ENCODE measurements at regions not wholly inside any gene's neighbourhood (a gene's known extent, or its start where the extent isn't known, plus 50 kb on each side); places are given as distances from the start of the nearest gene placed in this dataset.

GRCh38 chr6:122548820-122549219, 61.4 kb upstream of the PKIB start:
- Histone ChIP-seq H3K9ac (ENCODE audit: low read length) (no peak overlapping the region), H3K4me3 (replicated peaks in 1 of 2; ENCODE audit: low read depth in 1 of 2, low read length in 2 of 2) (no peak overlapping the region), H3K36me3 (ENCODE audit: control insufficient read depth in 1 of 2, insufficient read depth in 2 of 2, low read length in 2 of 2) (no peaks in the 10 kb centered on the region), H2AFZ (ENCODE audit: low read depth, low read length, poor library complexity, severe bottlenecking) (no peak overlapping the region), H3K79me2 (ENCODE audit: insufficient read depth, low read length) (no peaks in the 10 kb centered on the region), H3K9me3 (ENCODE audit: control insufficient read depth in 1 of 2, insufficient read depth in 1 of 2, low read depth in 1 of 2, low read length in 2 of 2) (no peaks in the 10 kb centered on the region), H3K4me1 (ENCODE audit: control insufficient read depth in 1 of 2, insufficient read depth in 2 of 2, low read length in 2 of 2) (no peaks in the 10 kb centered on the region), H3K4me2 (ENCODE audit: low read length) (no peak overlapping the region), H3K27ac (ENCODE audit: low read depth, low read length) (no peak overlapping the region), H3K9me2 (ENCODE audit: insufficient read depth) (no peaks in the 10 kb centered on the region), H3K27me3 (ENCODE audit: insufficient read depth, low read length) (no peaks in the 10 kb centered on the region), H4K20me1 (ENCODE audit: insufficient read depth) (no peaks in the 10 kb centered on the region)
- ATAC-seq (no peak), DNase-seq (ENCODE audit: low read depth, low spot score) (no peak)
- ChIA-PET CTCF (no interaction called here), RAD21 (ENCODE audit: low non-redundant PET in 1 of 2, low total read pairs in 2 of 2, uncharacterized antibody in 2 of 2, unreplicated experiment in 2 of 2) (no interaction called here), POLR2A (no interaction called here)
- intact Hi-C loops (cut with micrococcal nuclease), result no loop called here
- BruUV-seq (replicated peaks), result no TSS peak
- TF ChIP-seq FOSL1 (IDR thresholded peaks at IDR 0.05; ENCODE audit: low read depth) (no peak), SP1 (IDR thresholded peaks at IDR 0.05; ENCODE audit: low read depth) (no peak), JUND (IDR thresholded peaks at IDR 0.05) (no peak)

GRCh38 chr6:122553697-122554096, 56.5 kb upstream of the PKIB start:
- no TSS peak for BruUV-seq (replicated peaks)

More at GRCh38 chr6:122553697-122554096, 56.5 kb upstream of the PKIB start:
- H3K27me3 ChIP-seq (ENCODE audit: insufficient read depth, low read length), result no peaks in the 10 kb centered on the region
- H3K9me3 ChIP-seq (ENCODE audit: control insufficient read depth in 1 of 2, insufficient read depth in 1 of 2, low read depth in 1 of 2, low read length in 2 of 2), result no peaks in the 10 kb centered on the region
- POLR2A ChIA-PET, result no interaction called here
- CTCF ChIA-PET, result no interaction called here
- no peak overlapping the region for H3K4me3 ChIP-seq (replicated peaks in 1 of 2; ENCODE audit: low read depth in 1 of 2, low read length in 2 of 2)
- intact Hi-C loops (cut with micrococcal nuclease), result no loop called here
- H3K36me3 ChIP-seq (ENCODE audit: control insufficient read depth in 1 of 2, insufficient read depth in 2 of 2, low read length in 2 of 2), result no peaks in the 10 kb centered on the region
- no peak overlapping the region for H2AFZ ChIP-seq (ENCODE audit: low read depth, low read length, poor library complexity, severe bottlenecking)
- TF ChIP-seq EZH2phosphoT487 (IDR thresholded peaks at IDR 0.05; ENCODE audit: borderline replicate concordance) (no peak), SRF (IDR thresholded peaks at IDR 0.05; ENCODE audit: low read depth) (no peak), EGR1 (IDR thresholded peaks at IDR 0.05; ENCODE audit: low read depth) (no peak), ZFX (IDR thresholded peaks at IDR 0.05) (no peak)
- TF ChIP-seq, protein P1, sequence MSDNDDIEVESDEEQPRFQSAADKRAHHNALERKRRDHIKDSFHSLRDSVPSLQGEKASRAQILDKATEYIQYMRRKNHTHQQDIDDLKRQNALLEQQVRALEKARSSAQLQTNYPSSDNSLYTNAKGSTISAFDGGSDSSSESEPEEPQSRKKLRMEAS (IDR thresholded peaks at IDR 0.05), result no peak
- no peak overlapping the region for H3K27ac ChIP-seq (ENCODE audit: low read depth, low read length)
- no peaks in the 10 kb centered on the region for H4K20me1 ChIP-seq (ENCODE audit: insufficient read depth)
- RAD21 ChIA-PET (ENCODE audit: low non-redundant PET in 1 of 2, low total read pairs in 2 of 2, uncharacterized antibody in 2 of 2, unreplicated experiment in 2 of 2), result no interaction called here
- DNase-seq (ENCODE audit: low read depth, low spot score) (no peak), ATAC-seq (no peak)
- H3K9me2 ChIP-seq (ENCODE audit: insufficient read depth), result no peaks in the 10 kb centered on the region
- H3K79me2 ChIP-seq (ENCODE audit: insufficient read depth, low read length), result no peaks in the 10 kb centered on the region
- no peak overlapping the region for H3K4me2 ChIP-seq (ENCODE audit: low read length)
- no peaks in the 10 kb centered on the region for H3K4me1 ChIP-seq (ENCODE audit: control insufficient read depth in 1 of 2, insufficient read depth in 2 of 2, low read length in 2 of 2)
- no peak overlapping the region for H3K9ac ChIP-seq (ENCODE audit: low read length)

Data from HCT116 (cell line).